Midbrain (tissue), 1 donor: ENCODE measurements at regions not wholly inside any gene's neighbourhood (a gene's known extent, or its start where the extent isn't known, plus 50 kb on each side); places are given as distances from the start of the nearest gene placed in this dataset.
"Not testable (repeated sequence)": the region's sequence is repeated elsewhere in the genome, so short reads cannot be mapped to it uniquely, and the experiment has no call there.

ENCODE experiments used
- DNase-seq: peaks from one replicate; lab custom pipeline; 2025; lab: John Stamatoyannopoulos, UW

GRCh38 chr7:81226234-81226633 is 307.4 kb upstream of the SEMA3C start:
- no peak for DNase-seq

- not testable (repeated sequence) for DNase-seq
Measured at GRCh38 chr7:81222692-81223091, 303.8 kb upstream of the SEMA3C start.

- no peak for DNase-seq
Measured at GRCh38 chr7:81221527-81222217, 302.8 kb upstream of the SEMA3C start.

- DNase-seq, result no peak
Measured at GRCh38 chr7:81218480-81219106, 299.7 kb upstream of the SEMA3C start.

GRCh38 chr7:81213394-81213793 is 294.5 kb upstream of the SEMA3C start:
- DNase-seq, result no peak

- DNase-seq, result no peak
Measured at GRCh38 chr7:81211934-81212320, 293.1 kb upstream of the SEMA3C start.

GRCh38 chr7:81211204-81211933 is 292.5 kb upstream of the SEMA3C start:
- DNase-seq, result no peak

- DNase-seq, result no peak
Measured at GRCh38 chr7:81210137-81211064, 291.6 kb upstream of the SEMA3C start.

- no peak for DNase-seq
Measured at GRCh38 chr7:81209059-81209458, 290.2 kb upstream of the SEMA3C start.

- DNase-seq, result no peak
Measured at GRCh38 chr7:81207801-81208200, 288.9 kb upstream of the SEMA3C start.

- DNase-seq, result no peak
Measured at GRCh38 chr7:81206667-81207360, 288.0 kb upstream of the SEMA3C start.

- DNase-seq, result no peak
Measured at GRCh38 chr7:81206217-81206616, 287.4 kb upstream of the SEMA3C start.

GRCh38 chr7:81201188-81201587 is 282.3 kb upstream of the SEMA3C start:
- no peak for DNase-seq

GRCh38 chr7:81198766-81199165 is 279.9 kb upstream of the SEMA3C start:
- DNase-seq, result no peak

- DNase-seq, result no peak
Measured at GRCh38 chr7:81197266-81197665, 278.4 kb upstream of the SEMA3C start.

GRCh38 chr7:81195033-81195432 is 276.2 kb upstream of the SEMA3C start:
- no peak for DNase-seq

GRCh38 chr7:81190997-81191768 is 272.3 kb upstream of the SEMA3C start:
- DNase-seq, result no peak

- DNase-seq, result no peak
Measured at GRCh38 chr7:81187753-81188152, 268.9 kb upstream of the SEMA3C start.

- no peak for DNase-seq
Measured at GRCh38 chr7:81186691-81187090, 267.8 kb upstream of the SEMA3C start.

- DNase-seq, result no peak
Measured at GRCh38 chr7:81185072-81185471, 266.2 kb upstream of the SEMA3C start.

- no peak for DNase-seq
Measured at GRCh38 chr7:81183326-81183725, 264.5 kb upstream of the SEMA3C start.
